Body of pancreas (tissue), 4 donors: ENCODE measurements at regions not wholly inside any gene's neighbourhood (a gene's known extent, or its start where the extent isn't known, plus 50 kb on each side); places are given as distances from the start of the nearest gene placed in this dataset.

Experiments used
- ATAC-seq: fragments of 150-250 bp; one replicate; pipeline ENCODE4 v1.9.1; 2016
- DNase-seq, 4 donors: peaks; one replicate each; pipeline ENCODE4 v3.0.0-alpha.2; 2019
- H3K27ac ChIP-seq, 4 donors: fragments of 200-600 bp; sonication (generic); 1 replicate in 3 of 4; 2 replicates in 1 of 4; pipeline versions ENCODE4 v1.5.1 to v1.6.1; 2016 to 2019; ENCODE audit warnings: mild to moderate bottlenecking in 1 of 4, mixed read lengths in 1 of 4, moderate library complexity in 1 of 4
- H3K27me3 ChIP-seq, 2 donors: fragments of 200-600 bp; sonication (generic); one replicate each; pipeline ENCODE4 v1.6.0; 2016; ENCODE audit warnings: mild to moderate bottlenecking in 1 of 2
- H3K36me3 ChIP-seq, 2 donors: fragments of 200-600 bp; sonication (generic); replicated peaks in 1 of 2; 2 replicates each; pipeline ENCODE4 v1.5.1; 2016; ENCODE audit warnings: low read depth in 2 of 2; ENCODE audit not compliant: insufficient read depth in 1 of 2
- H3K4me1 ChIP-seq: fragments of 200-600 bp; sonication (generic); one replicate; pipeline ENCODE4 v1.6.0; 2016
- H3K4me3 ChIP-seq, 2 donors: fragments of 200-600 bp; sonication (generic); 1 replicate in 1 of 2; 2 replicates in 1 of 2; pipeline ENCODE4 v1.5.1; 2016 to 2019
- H3K9me3 ChIP-seq, 3 donors: fragments of 200-600 bp; sonication (generic); 1 replicate in 2 of 3; 2 replicates in 1 of 3; pipeline ENCODE4 v1.5.1; 2016
- POLR2A ChIP-seq, 3 donors: fragments of 450-650 bp; IDR thresholded peaks; one replicate each; pipeline ENCODE4 v1.6.1; 2016; ENCODE audit warnings: antibody characterized with exemption in 3 of 3, mild to moderate bottlenecking in 2 of 3
- WGBS, 2 donors: methylation state at CpG; one replicate each; pipeline ENCODE4 v1.1.5; 2017; 5-methylcytosine and 5-hydroxymethylcytosine counted together
- intact Hi-C: fragments of 100-400 bp; cut with DNase I; formaldehyde crosslinking; loops from one replicate; pipeline ENCODE4 v1.15.1; 2023
- TF ChIP-seq, protein P1 (sequence below), 7 experiments: fragments of 450-650 bp in 4 of 7; fragments of 200-600 bp in 3 of 7; sonication (generic) in 3 of 7; IDR thresholded peaks; one replicate each; pipeline ENCODE4 v1.5.1; 2016 to 2019; ENCODE audit warnings: antibody characterized with exemption in 7 of 7

DNA sequence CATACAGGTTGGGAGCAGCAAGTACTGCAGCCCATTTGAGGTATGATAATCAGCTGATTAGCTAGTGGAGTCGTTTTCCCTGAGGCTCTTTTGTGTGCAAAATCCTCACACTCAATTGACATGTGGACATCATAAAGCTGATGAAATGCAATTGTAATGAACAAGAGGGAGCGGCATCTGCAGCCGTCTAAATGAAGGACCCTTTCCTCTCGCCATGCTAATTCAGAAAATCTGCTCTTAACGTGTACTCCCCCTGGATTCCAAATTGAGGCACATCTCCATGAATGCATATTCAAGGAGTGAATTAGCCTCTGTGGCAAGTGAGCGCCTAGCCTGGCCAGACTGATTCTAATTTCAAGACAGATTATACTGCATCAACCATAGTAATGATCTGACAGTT is 260.9 kb upstream of the ATP5MC3 start:
- no peak for ATAC-seq

DNA sequence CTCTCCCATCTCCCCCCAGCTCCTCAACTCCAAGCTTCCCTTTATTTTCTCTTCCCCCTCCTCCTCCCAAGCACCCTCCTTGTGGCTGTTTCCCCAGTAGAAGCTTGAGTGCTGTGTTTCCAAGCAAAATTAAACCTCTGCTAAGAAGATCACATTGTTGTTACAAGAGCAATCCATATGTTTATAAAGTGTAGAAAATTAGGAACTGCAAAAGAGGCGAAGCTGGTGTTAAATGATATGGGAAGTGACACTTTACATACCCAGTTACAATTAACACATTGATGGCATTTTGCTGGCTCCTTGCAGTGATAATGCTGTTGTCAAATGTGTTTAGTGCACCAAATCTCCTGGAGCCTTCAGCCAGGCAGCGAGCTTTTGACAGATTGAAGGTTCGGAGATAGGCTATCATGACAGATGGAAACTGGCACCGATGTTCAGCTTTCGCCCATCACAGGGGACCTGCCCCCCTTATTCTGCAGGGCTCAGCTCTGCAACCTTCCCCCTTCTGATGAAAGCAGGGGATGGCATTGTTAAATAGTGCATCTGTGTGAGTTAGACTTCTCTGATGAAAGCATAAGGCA is 259.8 kb upstream of the ATP5MC3 start:
- DNase-seq (no peak), ATAC-seq (no peak)
- WGBS, 2 donors: 15 to 17% methylated on average over 4 to 5 of the region's 5 CpGs
- no peaks in the 10 kb centered on the region for H3K36me3 ChIP-seq
- no peak overlapping the region for H3K27ac ChIP-seq
- H3K9me3 ChIP-seq: no peaks in the 10 kb centered on the region
- H3K4me1 ChIP-seq: no peaks in the 10 kb centered on the region
- H3K4me3 ChIP-seq: no peak overlapping the region
- intact Hi-C loops: no loop called here
- no peaks in the 10 kb centered on the region for H3K27me3 ChIP-seq
- TF ChIP-seq, protein P1, sequence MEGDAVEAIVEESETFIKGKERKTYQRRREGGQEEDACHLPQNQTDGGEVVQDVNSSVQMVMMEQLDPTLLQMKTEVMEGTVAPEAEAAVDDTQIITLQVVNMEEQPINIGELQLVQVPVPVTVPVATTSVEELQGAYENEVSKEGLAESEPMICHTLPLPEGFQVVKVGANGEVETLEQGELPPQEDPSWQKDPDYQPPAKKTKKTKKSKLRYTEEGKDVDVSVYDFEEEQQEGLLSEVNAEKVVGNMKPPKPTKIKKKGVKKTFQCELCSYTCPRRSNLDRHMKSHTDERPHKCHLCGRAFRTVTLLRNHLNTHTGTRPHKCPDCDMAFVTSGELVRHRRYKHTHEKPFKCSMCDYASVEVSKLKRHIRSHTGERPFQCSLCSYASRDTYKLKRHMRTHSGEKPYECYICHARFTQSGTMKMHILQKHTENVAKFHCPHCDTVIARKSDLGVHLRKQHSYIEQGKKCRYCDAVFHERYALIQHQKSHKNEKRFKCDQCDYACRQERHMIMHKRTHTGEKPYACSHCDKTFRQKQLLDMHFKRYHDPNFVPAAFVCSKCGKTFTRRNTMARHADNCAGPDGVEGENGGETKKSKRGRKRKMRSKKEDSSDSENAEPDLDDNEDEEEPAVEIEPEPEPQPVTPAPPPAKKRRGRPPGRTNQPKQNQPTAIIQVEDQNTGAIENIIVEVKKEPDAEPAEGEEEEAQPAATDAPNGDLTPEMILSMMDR (IDR thresholded peaks at IDR 0.05): no peak
- TF ChIP-seq POLR2A (IDR thresholded peaks at IDR 0.05): no peak

More for the DNA sequence above, 260.9 kb upstream of the ATP5MC3 start:
- Histone ChIP-seq H3K4me3 (no peak overlapping the region), H3K4me1 (no peaks in the 10 kb centered on the region), H3K27ac (no peak overlapping the region), H3K36me3 (no peaks in the 10 kb centered on the region), H3K9me3 (no peaks in the 10 kb centered on the region), H3K27me3 (no peaks in the 10 kb centered on the region)
- 59 to 71% methylated on average over 6 of the region's 6 CpGs for WGBS, 2 donors
- no peak for TF ChIP-seq POLR2A (IDR thresholded peaks at IDR 0.05)
- TF ChIP-seq, protein P1 (IDR thresholded peaks at IDR 0.05): no peak
- DNase-seq: no peak
- intact Hi-C loops: no loop called here

DNA sequence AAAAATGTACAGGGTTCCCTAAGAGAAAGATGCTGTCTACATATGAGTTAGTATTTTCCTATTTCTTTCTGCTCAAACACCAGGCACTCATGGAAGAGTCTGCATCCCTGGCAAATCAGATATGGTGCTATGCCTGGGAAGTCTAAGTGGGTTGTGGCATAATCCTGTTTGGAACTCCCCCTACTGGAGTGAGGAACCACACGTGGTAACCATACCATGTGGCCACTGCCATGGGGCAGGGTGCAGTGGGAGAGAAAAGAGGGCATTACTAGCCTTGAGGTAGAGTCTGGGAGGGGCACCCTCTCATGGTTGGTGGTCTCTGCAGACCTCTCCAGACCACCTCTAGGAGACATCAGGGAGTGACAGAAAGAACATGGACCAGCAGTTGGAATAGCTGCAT is 257.9 kb upstream of the ATP5MC3 start:
- no peaks in the 10 kb centered on the region for H3K4me1 ChIP-seq
- 18 to 24% methylated on average over 1 of the region's 1 CpG for WGBS, 2 donors
- ATAC-seq (no peak), DNase-seq (no peak)
- H3K9me3 ChIP-seq: no peaks in the 10 kb centered on the region
- H3K36me3 ChIP-seq: no peaks in the 10 kb centered on the region
- intact Hi-C loops: no loop called here
- H3K4me3 ChIP-seq: no peak overlapping the region
- H3K27me3 ChIP-seq: no peaks in the 10 kb centered on the region
- H3K27ac ChIP-seq: no peak overlapping the region
- TF ChIP-seq, protein P1 (IDR thresholded peaks at IDR 0.05): no peak
- TF ChIP-seq POLR2A (IDR thresholded peaks at IDR 0.05): no peak

DNA sequence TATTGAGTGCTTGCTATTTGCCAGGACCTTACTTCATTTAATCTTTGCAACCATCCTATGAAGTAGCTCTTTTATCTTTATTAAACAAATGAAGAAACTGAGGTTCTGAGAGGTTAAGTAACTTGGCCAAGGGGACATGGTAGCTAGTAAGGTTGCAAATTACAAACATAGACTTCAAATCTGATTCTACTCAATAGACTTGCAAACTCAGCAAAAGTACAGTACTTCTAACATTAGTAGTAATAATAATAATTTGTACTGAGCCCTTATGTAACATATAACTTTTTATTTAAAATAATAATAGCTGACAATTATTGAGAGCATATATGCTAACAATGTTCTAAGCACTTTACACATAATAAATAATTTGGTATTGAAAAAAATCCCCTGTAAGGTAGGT is 255.7 kb upstream of the ATP5MC3 start:
- Histone ChIP-seq H3K27me3 (no peaks in the 10 kb centered on the region), H3K27ac (no peak overlapping the region), H3K9me3 (no peaks in the 10 kb centered on the region), H3K4me3 (no peak overlapping the region), H3K4me1 (no peaks in the 10 kb centered on the region), H3K36me3 (no peaks in the 10 kb centered on the region)
- TF ChIP-seq, protein P1 (IDR thresholded peaks at IDR 0.05): no peak
- TF ChIP-seq POLR2A (IDR thresholded peaks at IDR 0.05): no peak
- intact Hi-C loops: no loop called here
- no peak for DNase-seq
- no peak for ATAC-seq

DNA sequence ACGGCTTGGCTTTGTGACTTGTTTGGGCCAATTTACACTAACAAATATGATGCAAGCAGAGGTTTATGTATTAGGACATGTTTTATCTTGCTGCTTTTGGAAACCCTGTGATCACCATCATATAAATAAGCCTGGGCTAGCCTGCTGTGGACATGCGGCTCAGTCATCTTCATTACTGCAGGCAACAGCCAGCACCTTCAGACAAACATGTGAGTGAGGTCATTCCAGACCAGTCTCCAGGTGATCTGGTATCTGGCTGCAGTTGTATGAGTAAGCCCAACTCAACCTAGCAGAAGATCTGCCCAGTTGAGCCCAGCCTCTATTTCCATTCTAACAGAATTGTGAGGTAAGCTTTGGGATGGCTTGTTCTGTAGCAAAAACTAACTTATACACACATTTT is 254.6 kb upstream of the ATP5MC3 start:
- Histone ChIP-seq H3K4me1 (no peaks in the 10 kb centered on the region), H3K4me3 (no peak overlapping the region), H3K27me3 (no peaks in the 10 kb centered on the region), H3K9me3 (no peaks in the 10 kb centered on the region), H3K27ac (no peak overlapping the region), H3K36me3 (no peaks in the 10 kb centered on the region)
- DNase-seq (no peak), ATAC-seq (no peak)
- intact Hi-C loops: no loop called here
- 77% methylated on average over 2 of the region's 2 CpGs for WGBS, 2 donors
- TF ChIP-seq, protein P1 (IDR thresholded peaks at IDR 0.05): no peak
- no peak for TF ChIP-seq POLR2A (IDR thresholded peaks at IDR 0.05)
